GM04504 (cell line): ENCODE measurements at regions not wholly inside any gene's neighbourhood (a gene's known extent, or its start where the extent isn't known, plus 50 kb on each side); places are given as distances from the start of the nearest gene placed in this dataset.

ENCODE experiments used
- DNase-seq: peaks from one replicate; pipeline ENCODE4 v3.0.0-alpha.2; 2012; ENCODE audit warnings: low read depth

DNA sequence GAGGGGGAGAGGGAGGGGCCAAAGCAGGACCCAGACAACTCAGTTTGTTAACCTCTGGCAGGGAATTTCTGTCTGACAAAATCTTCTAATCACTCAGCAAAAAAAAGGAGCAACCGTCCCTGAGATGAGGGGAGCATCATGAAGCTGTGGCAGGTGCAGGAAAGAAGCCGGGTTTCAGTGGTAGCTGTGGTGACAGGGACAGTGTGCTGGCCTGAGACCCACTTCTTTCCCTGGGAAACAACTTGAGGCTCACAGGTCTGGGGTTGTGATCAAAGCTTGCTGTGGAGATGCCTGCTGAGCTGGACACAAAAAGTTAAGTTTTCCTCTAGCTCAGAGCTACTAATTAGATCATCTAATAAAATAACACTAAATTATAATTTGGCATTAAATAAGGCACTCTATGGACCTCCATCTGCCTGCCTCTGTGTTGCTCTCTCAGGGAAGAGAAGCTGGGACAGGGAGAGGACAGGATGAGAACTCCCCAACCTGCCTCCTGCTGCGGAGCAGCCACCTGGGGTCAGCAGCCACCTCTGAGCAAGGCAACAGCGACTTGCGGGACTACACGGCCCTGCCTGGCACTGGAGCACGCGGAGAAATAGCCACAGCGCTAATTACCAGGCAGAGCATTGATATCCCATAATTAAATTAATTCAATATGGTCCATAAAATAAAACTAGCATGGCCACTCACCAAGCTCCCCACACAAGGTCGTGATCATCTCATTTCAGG lies 104.6 kb upstream of the TEX51 start:
- no peak for DNase-seq

- DNase-seq: no peak
These were observed 103.0 kb upstream of the TEX51 start for GRCh38 chr2:126795656-126796055.

- no peak for DNase-seq
These were observed 101.6 kb upstream of the TEX51 start for GRCh38 chr2:126796931-126797621.

DNA sequence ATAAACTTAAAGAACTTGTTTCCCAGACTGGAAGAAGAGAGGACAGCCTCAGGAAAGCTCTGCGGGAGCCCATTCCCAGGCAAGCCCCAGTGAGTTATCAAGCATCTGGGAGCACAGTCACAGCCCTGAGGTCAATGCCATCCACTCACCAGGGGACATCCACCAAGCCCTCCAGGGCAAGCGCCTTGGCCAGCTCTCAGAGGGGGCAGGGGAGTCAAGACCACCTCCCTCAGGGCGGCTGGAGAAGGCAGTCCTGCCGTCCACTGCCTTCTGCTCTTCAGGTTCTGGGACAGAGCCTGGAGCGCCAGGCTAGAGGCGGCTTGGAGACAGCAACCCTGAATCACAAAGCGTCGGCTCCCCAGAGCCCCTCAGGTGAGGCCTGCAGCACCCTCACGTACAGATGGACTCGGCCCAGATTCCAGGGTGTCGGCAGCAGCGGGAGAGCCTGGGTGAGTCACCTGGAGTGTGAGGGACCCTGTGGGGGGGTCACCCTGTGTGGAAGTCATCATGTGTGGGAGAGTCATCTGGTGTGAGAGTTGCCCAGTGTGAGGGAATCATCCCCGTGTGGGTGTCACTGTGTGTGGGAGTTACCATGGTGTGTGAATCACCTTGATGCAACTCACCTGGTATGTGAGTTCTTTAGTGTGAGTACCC lies 100.9 kb upstream of the TEX51 start:
- no peak for DNase-seq

DNA sequence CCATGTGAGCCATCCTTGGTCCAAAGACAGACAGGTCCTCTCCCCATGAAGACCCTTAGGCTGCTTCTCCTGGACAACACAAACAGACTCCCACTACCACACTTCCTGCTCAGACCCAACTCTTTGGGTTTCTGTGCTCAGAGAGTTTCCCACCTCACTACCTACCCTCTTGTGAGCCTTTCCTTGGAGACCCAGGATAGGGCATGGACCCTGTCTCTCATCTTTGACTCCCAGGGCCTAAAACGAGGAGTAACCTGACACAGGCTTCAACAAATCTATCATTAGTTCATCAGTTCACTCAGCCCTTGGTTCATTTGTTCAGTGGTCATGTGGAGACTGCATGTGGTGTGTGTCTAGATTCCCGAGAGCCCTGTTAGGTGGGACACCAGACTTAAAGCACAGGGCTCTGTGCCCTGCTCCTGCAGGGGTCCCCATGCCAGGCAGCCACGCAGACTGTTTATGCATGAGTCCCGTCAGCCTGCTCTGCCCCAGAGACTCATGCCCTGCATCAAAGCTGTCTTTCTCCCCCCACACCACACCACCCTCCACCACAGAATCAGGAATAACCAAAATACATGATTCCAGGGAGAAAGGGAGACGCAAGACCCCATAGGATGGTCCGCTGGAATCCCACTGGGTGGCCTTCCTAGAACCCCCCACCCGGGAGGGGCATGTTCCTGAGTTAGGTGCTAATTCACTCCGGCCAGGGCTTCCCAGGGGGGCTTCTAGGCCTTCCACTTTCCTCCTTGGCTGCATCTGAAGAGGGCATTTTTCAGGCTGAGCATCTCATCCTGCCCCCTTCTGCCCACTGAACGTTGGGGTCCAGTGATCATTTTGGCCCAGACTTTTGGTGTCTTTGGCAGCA lies 100.2 kb upstream of the TEX51 start:
- no peak for DNase-seq

DNA sequence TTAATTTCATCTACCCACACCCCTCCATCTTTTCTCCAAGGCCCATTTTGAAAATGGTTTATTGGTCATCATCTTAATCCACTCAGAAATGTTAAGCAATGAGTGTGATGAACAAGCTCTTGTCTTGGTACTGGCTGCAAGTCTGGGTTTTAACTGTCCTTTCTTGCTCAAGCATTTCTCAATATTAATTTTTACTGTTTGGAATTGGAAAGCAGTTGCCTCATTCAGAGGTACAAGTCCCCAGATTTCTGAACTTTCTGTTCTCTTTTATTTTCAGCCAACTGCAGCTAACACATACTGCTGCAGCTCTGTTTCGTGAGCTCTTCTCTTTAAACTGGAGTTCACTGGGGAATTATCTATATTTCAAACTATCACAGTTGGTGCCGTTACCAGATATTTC lies 99.4 kb upstream of the TEX51 start:
- DNase-seq: no peak

- no peak for DNase-seq
These were observed 97.2 kb upstream of the TEX51 start for GRCh38 chr2:126801473-126801872.

DNA sequence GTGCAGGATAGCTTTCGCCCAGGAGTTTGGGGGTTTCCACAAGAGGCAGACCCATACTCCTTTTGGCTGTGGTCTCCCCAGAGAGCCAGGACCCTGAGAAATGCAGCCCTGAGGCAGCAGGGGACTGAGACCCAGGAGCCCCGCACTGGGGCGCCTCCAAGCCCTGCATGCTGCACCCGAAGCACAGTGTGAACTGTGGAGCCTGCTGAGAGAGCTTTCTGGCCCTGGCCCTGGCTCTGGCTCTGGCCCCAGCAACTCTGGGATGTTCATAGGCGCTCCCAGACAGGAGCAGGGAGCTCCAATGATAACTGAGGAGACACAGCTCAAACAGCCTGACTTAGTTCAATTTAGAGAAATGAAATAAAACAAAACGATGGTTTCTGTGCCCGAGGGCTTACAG lies 96.4 kb upstream of the TEX51 start:
- no peak for DNase-seq

GRCh38 chr2:126802774-126803433 lies 95.8 kb upstream of the TEX51 start:
- DNase-seq: no peak

GRCh38 chr2:126803434-126803775 lies 95.3 kb upstream of the TEX51 start:
- no peak for DNase-seq

DNA sequence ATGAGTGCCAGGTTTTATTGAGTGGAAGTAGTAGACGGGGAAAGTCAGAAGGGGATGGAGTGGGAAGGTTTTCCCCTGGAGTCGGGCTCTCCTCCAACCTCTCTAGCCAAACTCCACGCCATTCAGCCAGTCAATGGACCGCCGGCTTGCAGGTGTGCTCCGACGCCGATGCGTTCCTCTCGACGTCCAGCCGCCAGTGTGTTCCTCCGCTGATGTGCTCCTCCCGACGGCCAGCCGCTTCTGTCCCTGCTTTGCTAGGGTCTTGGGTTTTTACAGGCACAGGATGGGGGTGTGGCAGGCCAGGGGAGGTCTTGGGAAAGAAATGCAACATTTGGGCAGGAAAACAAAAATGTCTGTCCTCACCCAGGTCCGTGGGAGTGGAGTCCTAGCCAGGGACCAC lies 94.3 kb upstream of the TEX51 start:
- DNase-seq: no peak

- no peak for DNase-seq
These were observed 89.8 kb upstream of the TEX51 start for GRCh38 chr2:126808929-126809328.

DNA sequence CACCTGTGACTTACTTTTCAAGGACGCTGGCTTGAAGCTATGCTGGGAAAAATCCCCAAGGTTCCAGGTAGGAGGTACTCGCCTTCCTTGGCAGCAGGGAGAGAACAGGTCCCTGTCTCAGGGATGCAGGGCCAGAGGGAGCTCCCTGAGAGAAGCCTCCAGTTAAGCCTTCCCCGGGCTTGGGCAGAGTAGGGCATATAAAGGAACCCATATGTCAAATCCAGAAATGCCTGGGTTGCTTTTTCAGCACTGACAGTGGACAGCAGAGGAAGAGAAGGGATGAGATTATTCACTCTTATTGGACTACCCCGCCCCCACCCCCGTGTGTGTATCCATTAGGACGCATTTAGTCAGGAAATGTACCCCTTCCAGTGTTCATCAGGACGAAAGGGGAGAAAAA lies 89.3 kb upstream of the TEX51 start:
- no peak for DNase-seq

GRCh38 chr2:126810001-126810400 lies 88.7 kb upstream of the TEX51 start:
- no peak for DNase-seq

GRCh38 chr2:126811101-126811500 lies 87.6 kb upstream of the TEX51 start:
- no peak for DNase-seq

DNA sequence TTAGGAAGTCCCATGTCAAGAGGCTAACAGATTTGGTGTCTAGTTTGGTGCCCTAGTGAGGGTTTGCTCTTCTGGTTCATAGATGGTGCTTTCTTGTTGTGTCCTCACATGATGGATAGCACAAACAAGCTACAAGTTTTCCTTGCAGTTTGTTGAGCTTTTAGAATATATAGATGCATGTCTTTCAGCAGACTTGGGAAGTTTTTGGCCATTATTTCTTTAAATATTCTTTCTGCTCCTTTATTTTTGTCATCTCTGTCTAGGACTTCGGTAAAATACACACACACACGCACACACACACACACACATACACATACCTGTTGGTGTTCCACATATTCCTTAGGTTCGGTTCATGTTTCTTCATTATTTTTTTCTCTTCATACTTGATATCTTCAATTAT lies 81.5 kb upstream of the TEX51 start:
- DNase-seq: no peak

DNA sequence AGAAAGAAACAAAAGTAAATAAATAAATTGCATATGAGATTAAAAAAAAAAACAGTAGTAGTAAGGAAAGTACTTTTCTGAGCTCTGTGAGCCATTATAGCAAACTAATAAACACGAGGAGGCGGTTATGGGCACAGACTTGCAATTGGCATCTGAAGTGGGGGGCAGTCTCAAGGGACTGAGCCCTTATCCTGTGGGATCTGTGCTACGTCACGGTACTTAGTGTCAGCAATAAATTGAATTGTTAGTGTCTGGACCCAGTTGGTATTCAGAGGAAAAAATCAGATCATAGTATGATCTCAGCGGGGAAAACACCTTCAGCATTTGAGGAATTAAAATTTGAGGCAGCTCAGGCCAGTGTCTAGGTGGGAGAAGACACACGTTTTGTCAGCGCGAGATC lies 76.6 kb upstream of the TEX51 start:
- DNase-seq: no peak

GRCh38 chr2:126822921-126823320 lies 75.8 kb upstream of the TEX51 start:
- no peak for DNase-seq

GRCh38 chr2:126823951-126824350 lies 74.7 kb upstream of the TEX51 start:
- DNase-seq: no peak

GRCh38 chr2:126824663-126825062 lies 74.0 kb upstream of the TEX51 start:
- DNase-seq: no peak

- DNase-seq: no peak
These were observed 73.4 kb upstream of the TEX51 start for GRCh38 chr2:126825316-126825715.

- no peak for DNase-seq
These were observed 72.2 kb upstream of the TEX51 start for GRCh38 chr2:126826491-126826890.
